Left forelimb (tissue), 1 donor: ENCODE measurements at regions not wholly inside any gene's neighbourhood (a gene's known extent, or its start where the extent isn't known, plus 50 kb on each side); places are given as distances from the start of the nearest gene placed in this dataset.

Experiments used
- DNase-seq: peaks from one replicate; pipeline ENCODE4 v3.0.0-alpha.2; 2018; ENCODE audit warnings: low spot score

DNA sequence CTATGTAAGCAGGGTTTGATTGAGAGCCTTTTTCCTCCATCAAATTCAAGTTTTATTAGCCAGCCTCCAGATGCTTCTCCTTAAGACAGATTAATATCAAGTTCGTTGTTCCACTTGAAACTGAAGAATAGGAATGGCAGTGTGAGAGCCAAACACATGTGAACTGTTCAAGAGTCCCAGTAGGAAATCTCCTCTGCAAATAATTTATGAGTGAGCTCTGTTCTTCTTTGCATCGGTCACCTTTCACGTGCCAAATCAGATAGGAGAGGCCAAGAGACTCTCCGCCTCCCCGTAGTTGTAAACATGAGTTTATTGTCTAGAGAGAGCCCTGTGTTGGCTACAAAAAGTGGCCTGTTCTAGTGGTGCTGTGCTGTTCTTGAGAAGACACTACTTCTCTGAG is 372.1 kb upstream of the NR2F2 start:
- DNase-seq: no peak

DNA sequence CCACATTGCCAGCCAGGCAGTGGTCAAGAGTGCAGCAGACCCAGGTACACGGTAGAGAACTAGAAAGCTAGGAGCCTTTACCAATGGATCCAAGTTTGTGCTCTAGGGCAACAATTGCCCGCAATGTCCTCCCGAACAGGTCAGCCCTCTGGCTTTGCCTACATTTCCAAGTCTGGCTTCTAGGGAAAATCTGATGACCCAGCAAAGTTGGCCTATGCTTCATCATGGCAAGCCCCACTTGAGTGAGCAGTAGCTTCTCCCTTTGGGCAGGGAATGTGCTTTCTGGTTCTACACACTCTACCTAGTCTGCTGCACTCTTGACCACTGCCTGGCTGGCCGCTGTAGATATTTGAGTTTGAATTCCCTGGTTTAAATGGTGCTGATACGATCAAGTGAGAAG is 361.6 kb upstream of the NR2F2 start:
- no peak for DNase-seq

DNA sequence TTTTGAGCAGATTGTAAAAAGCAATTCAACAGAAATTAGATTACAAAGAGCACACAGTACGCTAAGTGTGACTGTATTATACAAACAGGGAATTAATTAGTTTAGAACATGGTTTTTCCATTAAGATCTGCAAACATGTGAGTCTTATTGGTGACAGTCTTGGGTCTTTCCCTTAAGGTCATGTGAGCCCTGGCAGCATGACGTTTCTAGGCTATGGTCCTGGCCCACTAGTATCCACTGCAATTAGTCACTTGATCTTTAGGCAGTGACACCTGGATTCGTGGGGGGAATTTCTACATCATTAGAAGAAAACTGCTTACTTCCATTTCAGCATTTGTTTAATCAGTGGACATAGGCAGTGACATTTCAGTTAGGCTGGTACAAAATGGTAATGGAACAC is 360.2 kb upstream of the NR2F2 start:
- no peak for DNase-seq

DNA sequence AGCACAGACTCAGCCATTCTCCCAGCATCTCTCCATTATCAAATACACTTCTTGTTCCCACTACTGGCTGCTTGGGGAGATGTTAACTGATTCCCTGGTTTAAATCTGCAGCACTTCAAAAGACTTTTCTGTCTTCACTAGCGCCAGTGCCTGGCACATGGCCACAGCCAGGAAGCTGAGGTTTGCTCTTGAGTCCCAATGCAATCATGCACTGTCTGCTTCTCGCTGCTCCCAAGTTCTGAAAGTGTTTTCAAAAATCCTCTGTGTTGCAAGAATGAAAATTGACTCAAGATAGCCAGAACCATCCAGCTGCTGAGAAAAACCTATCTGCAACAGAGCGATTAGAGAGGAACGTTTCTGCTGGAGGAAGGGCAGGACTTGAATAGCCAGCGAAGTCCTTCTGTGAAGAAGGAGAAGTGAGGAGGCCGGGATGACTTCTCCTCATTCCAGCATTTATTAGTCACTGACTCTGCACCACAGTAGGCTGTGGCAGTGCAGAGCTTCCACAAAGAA is 358.4 kb upstream of the NR2F2 start:
- no peak for DNase-seq

DNA sequence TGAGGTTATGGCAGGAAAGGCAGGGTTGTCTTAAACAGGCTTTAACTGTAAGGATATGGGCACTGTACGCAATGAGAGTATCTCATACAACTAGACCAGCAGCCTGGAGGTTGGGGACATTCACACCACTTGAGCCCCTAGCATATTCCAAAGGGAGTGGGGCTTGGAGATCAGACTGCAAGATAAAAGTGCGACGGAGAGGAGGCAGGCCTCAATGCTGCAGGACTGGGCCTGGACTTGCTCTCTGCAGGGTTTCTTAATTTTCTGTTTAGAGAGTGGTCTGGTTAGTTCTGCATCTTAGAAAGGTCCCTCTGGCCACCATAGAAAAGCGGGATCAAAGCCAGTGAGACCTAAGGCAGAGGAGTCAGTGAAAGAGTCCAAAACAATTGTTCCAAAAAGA is 357.7 kb upstream of the NR2F2 start:
- no peak for DNase-seq

DNA sequence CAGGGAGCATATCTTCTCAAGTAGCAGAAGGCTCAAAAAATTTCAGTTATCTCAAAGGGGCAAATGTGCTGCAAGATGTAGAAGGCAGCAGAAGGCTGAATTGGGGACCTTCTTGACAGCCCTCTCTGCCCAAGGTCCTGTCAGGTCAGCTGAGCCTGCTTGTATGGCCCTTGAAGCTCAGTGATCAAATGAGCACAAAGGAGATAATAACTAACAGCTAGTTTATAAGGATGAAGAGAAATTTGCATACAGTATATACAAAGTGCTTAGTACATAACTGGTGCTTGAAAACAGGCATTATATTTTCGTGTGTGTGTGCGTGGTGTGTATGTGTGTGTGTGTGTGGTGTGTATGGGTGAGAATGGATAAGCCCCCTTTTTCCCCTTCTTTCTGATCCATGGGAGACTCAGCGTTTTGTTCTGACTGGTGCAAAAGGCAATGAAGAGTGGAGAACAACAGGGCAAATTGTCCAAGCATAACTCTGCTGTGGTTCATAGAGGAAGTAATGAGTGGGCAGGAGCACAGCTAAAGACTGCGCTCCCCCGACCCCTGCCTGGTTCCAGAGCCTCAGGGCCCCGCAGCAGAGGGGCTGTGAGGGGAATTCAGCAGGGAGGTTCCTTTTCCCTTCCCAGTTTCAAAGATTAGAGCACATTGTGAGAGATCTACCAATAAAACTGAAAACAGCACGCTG is 356.8 kb upstream of the NR2F2 start:
- DNase-seq: no peak

DNA sequence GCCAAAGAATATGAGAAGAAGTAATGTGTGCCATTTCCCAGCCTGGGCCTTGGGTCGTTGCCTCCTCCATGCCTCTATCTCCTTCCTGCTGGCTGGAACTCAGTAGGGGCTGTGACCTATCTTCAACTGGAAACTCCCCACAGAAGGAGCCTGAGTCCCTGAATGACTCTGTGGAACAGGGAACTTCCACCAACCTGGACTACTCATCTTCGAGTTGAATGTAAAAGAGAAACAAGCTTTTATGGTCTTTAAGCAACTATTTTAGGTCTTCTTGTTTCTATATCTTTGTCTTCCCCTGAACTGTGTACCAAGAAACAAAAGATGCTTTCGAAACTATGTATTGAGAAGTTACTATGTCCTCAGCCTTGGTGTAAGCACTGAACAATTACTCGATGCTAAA is 355.3 kb upstream of the NR2F2 start:
- DNase-seq: no peak

DNA sequence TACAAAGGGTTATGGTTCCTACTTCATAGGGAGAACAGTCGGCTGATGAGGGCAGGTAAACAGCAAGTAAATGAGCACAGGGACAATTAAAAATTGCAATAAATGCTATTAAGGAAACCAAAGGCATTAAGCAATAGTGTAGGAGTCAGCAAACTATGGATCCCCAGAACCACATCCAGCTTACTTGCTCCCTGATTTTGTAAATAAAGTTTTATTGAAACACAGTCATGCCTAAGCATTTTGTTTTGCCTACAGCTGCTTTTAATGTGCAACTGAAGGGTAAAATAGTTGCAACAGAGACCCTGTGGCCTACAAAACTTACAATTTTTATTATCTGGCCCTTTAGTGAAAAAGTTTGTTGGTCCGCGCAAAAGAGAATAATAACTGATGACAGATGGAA is 351.2 kb upstream of the NR2F2 start:
- DNase-seq: no peak

DNA sequence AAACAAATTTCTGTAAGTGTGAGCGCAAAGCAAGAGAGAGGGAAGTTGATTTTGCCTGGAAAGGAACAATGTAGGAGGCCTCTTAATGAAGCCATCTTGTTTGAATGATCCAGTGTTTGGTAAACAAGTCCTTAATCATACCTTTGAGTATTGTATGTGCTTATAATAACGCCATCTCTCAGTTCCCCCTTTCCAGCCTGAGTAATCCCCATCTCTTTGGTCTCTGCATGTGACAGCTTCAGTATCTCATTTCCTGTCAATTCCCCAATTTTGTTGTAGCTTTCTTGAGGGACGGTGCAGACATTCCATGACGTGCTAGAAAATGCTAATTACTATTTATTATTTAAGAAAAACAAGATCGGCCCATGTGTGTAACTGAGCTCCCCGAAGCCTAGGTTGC is 349.3 kb upstream of the NR2F2 start:
- no peak for DNase-seq

DNA sequence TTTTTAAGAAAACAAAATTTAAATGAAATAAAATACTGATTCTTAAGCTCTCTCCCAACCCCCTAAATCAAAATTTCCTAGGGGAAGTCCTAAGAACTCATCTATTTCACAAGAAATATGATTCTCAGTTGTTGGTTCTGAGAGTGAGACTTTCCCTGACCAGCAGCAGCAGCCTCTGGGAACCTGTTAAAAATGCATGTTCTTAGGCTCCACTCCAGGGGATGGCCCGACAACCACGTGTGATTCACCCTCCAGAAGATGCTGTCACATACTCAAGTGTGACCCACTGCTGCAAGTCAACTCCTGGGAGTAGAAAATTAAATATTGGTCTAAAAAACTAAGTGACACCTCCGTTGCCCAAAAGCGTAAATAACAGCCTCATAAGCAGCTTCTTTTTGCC is 343.2 kb upstream of the NR2F2 start:
- DNase-seq: no peak

DNA sequence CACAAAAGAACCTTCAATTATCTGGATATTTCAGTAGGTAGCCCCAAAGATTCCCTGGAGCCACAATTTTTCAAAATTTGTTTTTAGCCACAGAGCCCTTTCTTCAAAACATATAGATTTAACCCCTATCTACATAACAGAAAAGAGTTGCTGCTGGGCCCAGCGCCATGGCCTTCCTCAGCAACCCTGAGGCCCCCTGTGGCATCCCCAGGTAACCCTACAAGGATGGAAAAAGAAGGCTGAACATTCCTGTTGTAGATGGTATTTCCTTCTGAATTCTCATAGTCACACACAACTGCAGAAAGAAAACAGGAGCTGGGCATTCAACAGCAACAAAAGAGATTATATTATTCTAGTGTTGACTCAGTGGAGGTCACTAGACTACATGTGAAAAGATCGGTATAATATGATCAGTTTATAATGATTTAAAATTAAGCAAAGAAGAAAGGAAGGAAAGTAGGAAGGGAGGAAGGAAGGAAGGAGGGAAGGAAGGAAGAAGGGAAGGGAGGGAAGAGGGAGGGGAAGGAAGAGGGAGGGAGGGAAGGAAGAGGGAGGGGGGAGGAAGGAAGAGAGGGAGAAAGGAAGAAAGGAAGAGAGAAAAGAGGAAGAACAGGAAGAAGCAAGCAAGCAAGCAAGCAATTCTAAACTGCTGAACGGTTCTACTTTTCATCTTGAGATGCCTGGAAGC is 342.5 kb upstream of the NR2F2 start:
- DNase-seq: no peak

DNA sequence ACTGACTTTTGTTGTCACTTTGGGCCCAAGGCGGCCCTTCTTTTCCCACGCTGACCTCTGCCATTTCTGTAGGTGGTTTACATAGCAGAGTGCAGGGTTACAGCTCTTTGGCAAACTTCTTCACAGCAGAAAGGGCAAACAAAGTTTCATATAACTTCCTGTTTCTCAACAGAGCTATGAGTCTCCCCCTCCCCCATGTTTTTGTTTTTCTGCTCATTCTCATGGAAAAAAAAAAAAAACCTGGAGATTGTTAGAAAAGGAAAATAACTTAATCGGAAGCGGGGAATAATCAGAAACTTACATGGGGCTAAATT is 342.0 kb upstream of the NR2F2 start:
- DNase-seq: no peak

DNA sequence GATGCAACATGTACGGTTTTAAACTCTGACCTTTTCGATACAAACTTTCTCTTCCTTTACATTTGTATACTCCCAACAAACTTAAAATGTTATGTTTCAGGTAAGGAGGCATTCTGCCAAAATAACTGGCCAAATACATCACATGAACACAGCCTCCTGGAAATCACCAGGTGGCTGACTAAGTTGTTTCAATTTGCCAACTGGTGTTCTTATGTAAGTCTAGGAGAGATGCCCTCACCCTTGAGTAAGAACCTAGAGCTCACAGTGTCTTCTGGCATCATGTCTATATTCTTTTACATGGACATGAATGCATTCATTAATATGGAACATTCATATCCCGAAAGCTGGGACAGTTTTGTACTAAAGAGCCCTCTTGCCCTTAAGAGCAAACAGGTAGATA is 341.1 kb upstream of the NR2F2 start:
- DNase-seq: no peak

DNA sequence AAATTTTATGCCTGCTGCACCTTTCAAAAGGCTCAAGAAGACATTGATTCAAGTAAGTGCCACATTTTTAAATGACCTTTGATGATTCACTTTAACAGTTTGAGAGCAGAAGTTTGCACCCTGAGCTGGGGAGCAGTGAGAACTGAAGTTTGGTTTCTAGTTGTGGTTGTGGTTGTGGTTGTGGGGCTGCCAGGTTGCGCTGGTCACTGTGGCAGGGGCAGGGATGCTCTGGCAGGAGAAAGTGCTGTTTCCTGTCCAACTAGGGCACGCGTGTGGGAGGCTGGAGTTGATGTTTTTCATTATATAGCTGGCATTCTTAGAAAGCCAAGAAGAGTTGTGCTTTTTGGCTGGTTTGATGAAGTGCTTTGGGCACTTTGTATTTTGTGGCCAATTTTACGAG is 339.7 kb upstream of the NR2F2 start:
- DNase-seq: no peak

DNA sequence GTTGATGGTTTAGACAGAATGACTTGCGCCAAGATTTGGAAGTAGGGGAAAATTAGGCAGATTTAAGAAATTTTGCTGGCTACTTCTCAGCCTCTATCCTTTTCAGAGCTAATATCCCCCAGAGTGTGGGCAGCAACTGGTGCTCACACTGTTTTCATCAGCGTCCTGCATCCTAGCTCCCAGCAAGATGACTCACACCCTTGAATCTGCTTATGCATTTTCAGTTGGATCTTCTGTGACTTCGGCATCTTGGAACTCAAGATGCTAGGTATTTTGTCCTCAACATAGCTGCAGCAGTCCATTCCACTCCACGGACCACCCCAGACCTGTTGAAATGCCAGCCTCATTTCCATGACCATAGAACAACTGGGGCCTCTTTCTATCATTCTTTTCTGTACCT is 336.1 kb upstream of the NR2F2 start:
- DNase-seq: no peak

DNA sequence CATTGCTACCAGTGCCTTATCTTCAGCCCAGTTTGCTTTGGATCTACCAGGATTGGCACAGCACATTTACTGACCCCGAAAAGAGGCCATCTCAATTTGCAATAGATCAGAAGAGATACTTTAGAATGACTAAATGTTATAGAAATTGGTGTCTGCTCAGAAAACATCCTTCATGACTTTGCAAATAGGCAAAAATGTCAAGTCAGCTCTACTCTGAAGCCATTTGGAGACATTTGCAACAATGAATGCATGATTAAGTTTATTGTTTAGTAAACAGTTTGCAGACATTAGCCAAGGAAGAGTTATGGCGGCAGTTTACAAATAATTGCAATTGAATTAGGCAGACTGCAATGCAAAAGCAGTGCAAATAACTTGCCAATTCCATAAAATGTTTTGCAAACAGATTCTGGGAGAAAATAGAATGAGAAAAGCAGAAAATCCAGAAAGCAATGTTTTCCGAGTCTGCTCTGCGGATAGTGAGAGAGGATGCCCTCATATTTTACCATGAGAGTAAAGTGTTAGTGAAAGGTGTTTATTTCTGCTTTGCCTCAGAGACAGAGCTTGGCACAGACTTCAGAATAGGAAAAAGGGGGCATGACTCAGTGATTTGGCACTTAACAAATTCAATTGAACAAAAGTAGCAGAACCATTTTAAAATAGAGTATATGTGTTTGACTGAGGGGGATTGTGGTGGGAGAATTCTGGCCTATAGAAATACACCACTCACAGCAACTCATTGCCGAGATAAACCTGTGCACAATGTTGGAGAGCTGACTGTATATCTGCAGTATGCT is 334.9 kb upstream of the NR2F2 start:
- DNase-seq: no peak

DNA sequence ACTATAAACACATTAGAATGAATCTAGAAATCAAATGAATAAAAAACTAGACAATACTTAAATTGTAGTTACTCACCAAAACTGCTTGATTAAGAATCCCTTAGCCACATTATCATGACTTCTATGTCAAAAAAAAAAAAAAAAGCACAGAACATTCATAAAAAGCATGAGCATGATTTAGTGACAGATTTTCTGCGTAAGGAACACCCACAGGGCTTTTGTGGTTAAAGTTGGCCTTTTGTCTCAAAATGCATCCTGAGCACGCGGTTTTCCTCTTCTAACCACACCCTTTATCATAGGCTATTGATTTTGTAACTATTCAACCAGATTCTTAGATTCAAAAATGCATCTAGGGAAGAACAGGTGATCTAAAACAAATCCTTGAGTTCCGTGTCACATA is 334.0 kb upstream of the NR2F2 start:
- DNase-seq: no peak

DNA sequence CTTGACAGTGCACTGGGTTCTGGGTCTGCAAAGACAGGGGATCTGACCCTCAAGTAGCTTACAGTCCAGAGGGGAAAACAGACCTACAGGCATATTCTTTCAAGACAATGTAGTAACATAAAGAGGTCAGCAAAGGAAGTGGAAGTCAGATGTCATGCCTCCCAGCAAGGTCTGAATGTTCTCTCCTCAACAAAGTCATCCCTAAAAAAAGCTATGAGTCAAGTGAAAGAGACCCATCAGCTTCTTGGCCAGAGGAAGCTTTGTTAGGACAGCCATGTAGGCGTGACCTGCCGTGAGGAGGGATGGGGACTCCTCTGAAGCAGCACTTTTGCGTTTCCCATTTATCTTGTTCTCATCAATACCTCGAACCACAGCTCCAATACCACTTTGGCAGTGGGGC is 331.6 kb upstream of the NR2F2 start:
- DNase-seq: no peak

DNA sequence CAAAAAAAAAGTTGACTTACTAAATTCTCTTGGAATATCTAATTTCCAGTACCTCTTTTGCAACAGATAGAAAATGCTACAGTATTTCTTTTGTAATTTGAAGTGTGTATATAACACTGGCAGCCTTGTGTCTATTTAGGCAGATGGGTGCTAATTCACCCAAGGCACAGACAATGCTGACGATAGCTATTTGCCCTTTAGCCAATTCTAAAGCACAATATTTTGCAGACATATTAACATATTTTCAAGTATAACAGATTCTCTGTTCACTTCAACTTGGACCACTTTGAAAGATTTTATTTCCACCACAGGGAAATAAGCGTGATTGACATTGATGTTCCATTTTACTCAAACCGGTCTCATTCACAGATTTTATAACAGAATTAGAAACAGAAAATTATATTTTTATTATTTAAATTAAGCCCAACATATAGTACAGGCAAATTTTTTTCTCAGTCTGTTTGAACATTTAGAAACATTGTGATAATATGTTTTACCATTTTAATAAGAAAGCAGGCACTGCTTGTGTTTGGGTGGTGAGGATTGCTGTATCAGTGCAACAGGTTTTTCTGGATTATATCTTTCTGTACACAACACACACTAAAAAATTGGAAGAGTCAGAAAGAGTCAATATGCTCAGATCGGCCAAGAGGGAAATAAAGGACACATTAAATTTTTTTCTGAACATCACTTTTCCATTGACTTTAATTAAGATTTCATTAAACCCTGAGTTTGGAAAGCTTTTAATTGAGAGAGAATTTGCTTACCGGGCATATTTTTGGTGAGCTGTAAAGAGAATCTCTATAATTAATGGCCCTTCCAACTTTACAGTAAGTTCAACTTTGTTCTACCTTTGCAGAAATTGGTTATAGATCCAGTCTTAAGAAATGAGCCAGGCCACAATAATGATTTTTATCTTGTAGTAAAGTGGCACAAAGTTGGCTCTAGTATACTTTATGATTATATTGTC is 327.3 kb upstream of the NR2F2 start:
- DNase-seq: no peak

DNA sequence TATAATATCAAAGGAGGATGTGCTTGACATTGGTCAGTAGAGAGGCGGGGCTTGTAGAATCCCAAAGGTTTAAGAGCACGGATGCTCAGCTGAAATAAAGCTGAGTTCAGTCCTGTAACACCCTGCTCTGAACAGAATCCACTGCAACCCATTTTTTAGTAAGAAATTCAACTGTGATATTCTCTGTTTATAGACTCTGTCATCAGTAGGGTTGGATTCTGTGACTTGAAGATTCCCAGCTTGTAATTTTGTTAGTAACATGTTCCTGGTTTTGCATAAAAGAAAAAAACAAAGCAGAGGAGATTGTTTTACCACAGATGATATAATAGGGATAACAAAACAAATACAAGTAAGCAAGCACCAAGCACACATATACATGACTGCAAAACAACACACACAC is 324.6 kb upstream of the NR2F2 start:
- DNase-seq: no peak

DNA sequence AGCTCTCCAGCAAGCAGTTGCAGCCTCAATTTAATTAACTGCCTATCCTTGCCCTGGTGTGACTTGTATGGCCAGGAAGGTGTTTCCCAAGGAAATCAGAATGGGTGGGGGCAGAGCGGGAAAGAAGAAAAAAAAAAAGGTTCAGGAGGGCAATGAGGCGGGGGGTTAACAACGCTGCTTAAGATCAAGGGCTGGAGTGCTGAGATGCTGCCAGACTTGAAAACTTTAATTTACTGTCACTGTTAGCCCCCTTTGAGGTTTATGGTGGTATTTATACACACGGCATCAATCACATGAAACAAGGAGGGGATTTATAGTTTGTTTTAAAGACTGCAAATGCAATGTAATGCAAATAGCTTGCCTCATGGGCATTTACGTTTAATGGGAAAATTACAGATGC is 319.4 kb upstream of the NR2F2 start:
- DNase-seq: no peak

DNA sequence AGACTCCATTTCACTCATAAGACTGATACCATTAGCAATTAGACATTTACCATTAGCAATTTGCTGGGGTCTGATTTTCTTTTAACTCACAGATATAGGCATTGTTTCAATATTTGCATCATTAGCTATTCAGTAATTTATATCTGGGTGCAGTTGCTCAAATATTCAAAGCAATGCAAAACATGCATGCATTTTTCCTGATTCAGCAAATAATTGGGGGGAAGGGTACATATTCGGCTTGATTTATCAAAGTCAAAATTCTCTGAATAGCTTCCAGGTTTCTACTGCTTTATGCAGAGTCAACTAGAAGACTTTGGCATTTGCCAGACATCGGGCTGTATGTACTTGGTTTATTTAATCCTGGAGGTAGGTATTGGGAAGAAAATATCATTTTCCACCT is 315.6 kb upstream of the NR2F2 start:
- no peak for DNase-seq
